LNCaP clone FGC (cell line): ENCODE measurements at regions not wholly inside any gene's neighbourhood (a gene's known extent, or its start where the extent isn't known, plus 50 kb on each side); places are given as distances from the start of the nearest gene placed in this dataset.

Experiments used
- DNase-seq: peaks from one replicate; pipeline ENCODE4 v3.0.0-alpha.2; 2011; ENCODE audit warnings: low read depth
- H3K4me3 ChIP-seq: 2 replicates; pipeline ENCODE4 v1.5.1; 2011; ENCODE audit warnings: mild to moderate bottlenecking, low read depth, low read length, control low read depth
- TF ChIP-seq, protein P1 (sequence below): IDR thresholded peaks from 2 replicates; pipeline ENCODE4 v1.5.1; 2012; ENCODE audit warnings: mild to moderate bottlenecking; ENCODE audit not compliant: control insufficient read depth, insufficient read depth; ENCODE audit errors: extremely low read depth

DNA sequence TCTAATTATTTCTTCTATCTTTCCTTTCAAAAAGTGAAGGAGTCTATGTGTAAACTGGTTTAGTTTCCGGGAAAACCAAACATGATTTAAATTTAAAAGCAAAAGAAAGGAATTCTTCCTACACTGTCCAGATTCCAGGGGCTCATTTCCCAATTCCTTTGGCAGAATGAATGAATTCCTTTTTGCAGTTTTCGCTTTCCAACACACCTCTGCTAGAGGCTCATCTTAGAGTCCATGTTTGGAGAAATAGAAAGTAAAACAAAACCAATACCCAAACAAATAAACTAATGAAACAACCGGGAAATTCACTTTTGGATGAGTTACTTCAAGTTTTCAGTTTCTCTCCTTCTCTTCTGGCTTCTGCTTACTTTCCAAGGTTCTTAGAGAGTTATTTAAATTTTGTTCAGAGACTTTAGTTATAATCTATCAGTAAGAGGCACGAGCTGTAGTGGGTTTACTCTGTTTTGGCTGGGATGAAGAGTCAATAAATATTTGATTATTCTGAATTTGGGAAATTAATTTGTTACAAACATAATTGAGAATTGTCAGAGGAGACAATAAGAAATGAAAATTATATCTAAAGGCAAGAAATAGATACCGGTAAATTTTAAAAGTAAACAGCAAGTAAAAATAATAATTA, 365.0 kb upstream of the CDH9 start:
- no peak overlapping the region for H3K4me3 ChIP-seq
- TF ChIP-seq, protein P1, sequence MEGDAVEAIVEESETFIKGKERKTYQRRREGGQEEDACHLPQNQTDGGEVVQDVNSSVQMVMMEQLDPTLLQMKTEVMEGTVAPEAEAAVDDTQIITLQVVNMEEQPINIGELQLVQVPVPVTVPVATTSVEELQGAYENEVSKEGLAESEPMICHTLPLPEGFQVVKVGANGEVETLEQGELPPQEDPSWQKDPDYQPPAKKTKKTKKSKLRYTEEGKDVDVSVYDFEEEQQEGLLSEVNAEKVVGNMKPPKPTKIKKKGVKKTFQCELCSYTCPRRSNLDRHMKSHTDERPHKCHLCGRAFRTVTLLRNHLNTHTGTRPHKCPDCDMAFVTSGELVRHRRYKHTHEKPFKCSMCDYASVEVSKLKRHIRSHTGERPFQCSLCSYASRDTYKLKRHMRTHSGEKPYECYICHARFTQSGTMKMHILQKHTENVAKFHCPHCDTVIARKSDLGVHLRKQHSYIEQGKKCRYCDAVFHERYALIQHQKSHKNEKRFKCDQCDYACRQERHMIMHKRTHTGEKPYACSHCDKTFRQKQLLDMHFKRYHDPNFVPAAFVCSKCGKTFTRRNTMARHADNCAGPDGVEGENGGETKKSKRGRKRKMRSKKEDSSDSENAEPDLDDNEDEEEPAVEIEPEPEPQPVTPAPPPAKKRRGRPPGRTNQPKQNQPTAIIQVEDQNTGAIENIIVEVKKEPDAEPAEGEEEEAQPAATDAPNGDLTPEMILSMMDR: no peak
- no peak for DNase-seq

GRCh38 chr5:27402828-27403227, 364.4 kb upstream of the CDH9 start:
- TF ChIP-seq, protein P1: no peak
- no peak for DNase-seq
- H3K4me3 ChIP-seq: no peak overlapping the region

DNA sequence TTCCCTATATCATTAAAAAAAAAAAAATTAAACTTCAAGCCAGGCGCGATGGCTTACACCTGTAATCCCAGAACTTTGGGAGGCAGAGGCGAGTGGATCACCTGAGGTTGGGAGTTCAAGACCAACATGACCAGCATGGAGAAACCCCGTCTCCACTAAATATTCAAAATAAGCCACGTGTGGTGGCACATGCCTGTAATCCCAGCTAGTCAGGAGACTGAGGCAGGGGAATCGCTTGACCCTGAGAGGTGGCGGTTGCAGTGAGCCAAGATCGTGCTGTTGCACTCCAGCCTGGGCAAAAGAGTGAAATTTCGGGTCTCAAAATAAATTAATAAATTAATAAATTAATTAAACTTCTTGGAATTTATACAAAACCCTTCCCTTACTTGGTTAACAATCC, 358.6 kb upstream of the CDH9 start:
- TF ChIP-seq, protein P1: no peak
- no peak overlapping the region for H3K4me3 ChIP-seq
- DNase-seq: no peak

- no peak for DNase-seq
- TF ChIP-seq, protein P1: no peak
- H3K4me3 ChIP-seq: no peak overlapping the region
These were observed 354.3 kb upstream of the CDH9 start for GRCh38 chr5:27392716-27393115.

- TF ChIP-seq, protein P1: no peak
- H3K4me3 ChIP-seq: no peak overlapping the region
- no peak for DNase-seq
These were observed 351.3 kb upstream of the CDH9 start for GRCh38 chr5:27389696-27390095.

GRCh38 chr5:27388755-27389154, 350.4 kb upstream of the CDH9 start:
- peak; percentile 13 for DNase-seq
- H3K4me3 ChIP-seq: no peak overlapping the region
- TF ChIP-seq, protein P1: no peak

- DNase-seq: peak; percentile 94
- no peak overlapping the region for H3K4me3 ChIP-seq
- TF ChIP-seq, protein P1: no peak
These were observed 349.2 kb upstream of the CDH9 start for GRCh38 chr5:27387535-27388073.
